Neural cell (in vitro differentiated cells): ENCODE measurements at regions not wholly inside any gene's neighbourhood (a gene's known extent, or its start where the extent isn't known, plus 50 kb on each side); places are given as distances from the start of the nearest gene placed in this dataset.

ENCODE experiments used
- H2AFZ ChIP-seq: fragments of 200-600, 300-800 bp; sonication (generic), shearing (Covaris generic); 2 replicates; pipeline ENCODE4 v1.6.0; 2014; ENCODE audit warnings: low read depth, mild to moderate bottlenecking, antibody characterized with exemption, low read length, moderate library complexity
- H3F3A ChIP-seq: fragments of 200-600 bp; shearing (Covaris generic); 2 replicates; pipeline ENCODE4 v1.6.1; 2016; ENCODE audit warnings: mild to moderate bottlenecking, moderate library complexity, mixed read lengths, antibody characterized with exemption, low read length; ENCODE audit not compliant: insufficient read depth, poor library complexity, severe bottlenecking
- H3K27ac ChIP-seq: fragments of 200-600, 300-800 bp; sonication (generic), shearing (Covaris generic); 2 replicates; pipeline ENCODE4 v1.5.1; 2014; ENCODE audit warnings: mild to moderate bottlenecking, low read length, moderate library complexity
- H3K27me3 ChIP-seq: fragments of 300-800, 200-600 bp; sonication (generic), shearing (Covaris generic); 2 replicates; pipeline ENCODE4 v1.6.0; 2014; ENCODE audit warnings: mild to moderate bottlenecking, low read depth, low read length, moderate library complexity; ENCODE audit not compliant: insufficient read depth
- H3K36me3 ChIP-seq: fragments of 300-800, 200-600 bp; sonication (generic), shearing (Covaris generic); 2 replicates; pipeline ENCODE4 v1.5.1; 2014; ENCODE audit warnings: mild to moderate bottlenecking, antibody characterized with exemption, low read length, moderate library complexity; ENCODE audit not compliant: insufficient read depth
- H3K4me2 ChIP-seq: fragments of 300-800, 200-600 bp; sonication (generic), shearing (Covaris generic); 2 replicates; pipeline ENCODE4 v1.6.0; 2014; ENCODE audit warnings: mild to moderate bottlenecking, low read length
- H3K4me3 ChIP-seq: fragments of 300-800, 200-600 bp; sonication (generic), shearing (Covaris generic); 2 replicates; pipeline ENCODE4 v1.5.1; 2014; ENCODE audit warnings: mild to moderate bottlenecking, low read length, moderate library complexity
- H3K79me2 ChIP-seq: fragments of 200-600 bp; shearing (Covaris generic); replicated peaks from 2 replicates; pipeline ENCODE4 v1.6.0; 2014; ENCODE audit warnings: mild to moderate bottlenecking, low read length, moderate library complexity; ENCODE audit not compliant: insufficient read depth
- H3K9ac ChIP-seq: fragments of 300-800, 200-600 bp; sonication (generic), shearing (Covaris generic); 2 replicates; pipeline ENCODE4 v1.6.1; 2016; ENCODE audit warnings: mild to moderate bottlenecking, low read length, mixed read lengths
- H3K9me2 ChIP-seq: fragments of 200-600 bp; shearing (Covaris generic); 2 replicates; pipeline ENCODE4 v1.6.1; 2016; ENCODE audit warnings: mild to moderate bottlenecking, low read length, mixed read lengths; ENCODE audit not compliant: insufficient read depth
- H3K9me3 ChIP-seq: fragments of 200-600, 300-800 bp; sonication (generic), shearing (Covaris generic); 2 replicates; pipeline ENCODE4 v1.6.1; 2016; ENCODE audit warnings: mild to moderate bottlenecking, mixed run types, low read length, moderate library complexity, mixed read lengths
- H4K20me1 ChIP-seq: fragments of 200-600 bp; shearing (Covaris generic); 2 replicates; pipeline ENCODE4 v1.6.1; 2016; ENCODE audit warnings: mild to moderate bottlenecking, mixed run types; ENCODE audit not compliant: insufficient read depth
- CTCF ChIP-seq: fragments of 450-650 bp; IDR thresholded peaks from 2 replicates; pipeline ENCODE4 v1.5.1; 2014; ENCODE audit warnings: antibody characterized with exemption, mild to moderate bottlenecking, moderate library complexity; ENCODE audit not compliant: poor library complexity, severe bottlenecking
- EP300 ChIP-seq: fragments of 450-650 bp; conservative IDR thresholded peaks from 2 replicates; pipeline ENCODE4 v1.6.1; 2014; ENCODE audit warnings: antibody characterized with exemption, mild to moderate bottlenecking, moderate library complexity; ENCODE audit not compliant: poor library complexity, severe bottlenecking
- EZH2 ChIP-seq: fragments of 200-600, 300-800 bp; shearing (Covaris generic), sonication (generic); IDR thresholded peaks from 2 replicates; pipeline ENCODE4 v1.6.1; 2014; ENCODE audit warnings: antibody characterized with exemption, low read length, borderline replicate concordance, mild to moderate bottlenecking; ENCODE audit not compliant: insufficient read depth, poor library complexity, severe bottlenecking
- MXI1 ChIP-seq: fragments of 450-650 bp; conservative IDR thresholded peaks from 2 replicates; pipeline ENCODE4 v1.6.1; 2014; ENCODE audit warnings: antibody characterized with exemption, mild to moderate bottlenecking; ENCODE audit not compliant: poor library complexity, severe bottlenecking
- POLR2AphosphoS5 ChIP-seq: IDR thresholded peaks from 2 replicates; pipeline ENCODE4 v1.6.1; 2012
- RAD21 ChIP-seq: fragments of 450-650 bp; conservative IDR thresholded peaks from 2 replicates; pipeline ENCODE4 v1.6.1; 2014; ENCODE audit warnings: antibody characterized with exemption, mild to moderate bottlenecking, moderate library complexity
- REST ChIP-seq: IDR thresholded peaks from 2 replicates; pipeline ENCODE4 v1.6.1; 2012; ENCODE audit warnings: borderline replicate concordance
- SMC3 ChIP-seq: fragments of 450-650 bp; conservative IDR thresholded peaks from 2 replicates; pipeline ENCODE4 v1.6.1; 2014; ENCODE audit warnings: antibody characterized with exemption, mild to moderate bottlenecking, moderate library complexity; ENCODE audit not compliant: poor library complexity
- TAF1 ChIP-seq: IDR thresholded peaks from 2 replicates; pipeline ENCODE4 v1.6.1; 2012; ENCODE audit warnings: low read depth

- no peaks in the 10 kb centered on the region for H3K79me2 ChIP-seq
- no peaks in the 10 kb centered on the region for H3K9me3 ChIP-seq
- H3K27me3 ChIP-seq: no peaks in the 10 kb centered on the region
- H4K20me1 ChIP-seq: no peaks in the 10 kb centered on the region
- TF ChIP-seq EZH2: no peak
- H3K36me3 ChIP-seq: no peaks in the 10 kb centered on the region
- H3K4me2 ChIP-seq: no peak overlapping the region
- H3K9me2 ChIP-seq: no peaks in the 10 kb centered on the region
- H3K27ac ChIP-seq: no peak overlapping the region
- no peak overlapping the region for H3K9ac ChIP-seq
- H3K4me3 ChIP-seq: no peak overlapping the region
- no peak overlapping the region for H2AFZ ChIP-seq
- H3F3A ChIP-seq: no peaks in the 10 kb centered on the region
These were observed 535.6 kb upstream of the FSIP2 start for GRCh38 chr2:185202945-185203528.

- no peak overlapping the region for H3K27ac ChIP-seq
- no peak overlapping the region for H2AFZ ChIP-seq
- H3K9me2 ChIP-seq: no peaks in the 10 kb centered on the region
- H3K79me2 ChIP-seq: no peaks in the 10 kb centered on the region
- H3K9ac ChIP-seq: no peak overlapping the region
- no peak overlapping the region for H3K4me3 ChIP-seq
- H3K4me2 ChIP-seq: no peak overlapping the region
- TF ChIP-seq TAF1 (no peak), CTCF (no peak), MXI1 (no peak), SMC3 (no peak), EP300 (no peak), REST (no peak)
- H3K36me3 ChIP-seq: no peaks in the 10 kb centered on the region
- H4K20me1 ChIP-seq: no peaks in the 10 kb centered on the region
- H3F3A ChIP-seq: no peaks in the 10 kb centered on the region
- H3K9me3 ChIP-seq: no peaks in the 10 kb centered on the region
- H3K27me3 ChIP-seq: no peaks in the 10 kb centered on the region
These were observed 530.3 kb upstream of the FSIP2 start for GRCh38 chr2:185208261-185208660.

- no peaks in the 10 kb centered on the region for H3K79me2 ChIP-seq
- no peak overlapping the region for H3K9ac ChIP-seq
- H2AFZ ChIP-seq: no peak overlapping the region
- no peak overlapping the region for H3K4me2 ChIP-seq
- no peaks in the 10 kb centered on the region for H3K36me3 ChIP-seq
- H3K4me3 ChIP-seq: no peak overlapping the region
- no peaks in the 10 kb centered on the region for H3K27me3 ChIP-seq
- H3K9me3 ChIP-seq: no peaks in the 10 kb centered on the region
- no peaks in the 10 kb centered on the region for H4K20me1 ChIP-seq
- H3K9me2 ChIP-seq: no peaks in the 10 kb centered on the region
- TF ChIP-seq MXI1 (no peak), SMC3 (no peak), POLR2AphosphoS5 (no peak), RAD21 (no peak), EP300 (no peak), CTCF (no peak), EZH2 (no peak), REST (no peak), TAF1 (no peak)
- no peaks in the 10 kb centered on the region for H3F3A ChIP-seq
- H3K27ac ChIP-seq: no peak overlapping the region
These were observed 523.1 kb upstream of the FSIP2 start for GRCh38 chr2:185215497-185215896.
